VCaP (cell line): ENCODE measurements at regions not wholly inside any gene's neighbourhood (a gene's known extent, or its start where the extent isn't known, plus 50 kb on each side); places are given as distances from the start of the nearest gene placed in this dataset.
"Not testable (repeated sequence)": the region's sequence is repeated elsewhere in the genome, so short reads cannot be mapped to it uniquely, and the experiment has no call there.

Experiments
- H3K27ac ChIP-seq: fragments of 450-650 bp; 2 replicates; pipeline ENCODE4 v1.5.1; 2017
- TF ChIP-seq, protein P1 (sequence below): fragments of 450-650 bp; conservative IDR thresholded peaks from 2 replicates; pipeline ENCODE4 v1.5.1; 2017; ENCODE audit warnings: mild to moderate bottlenecking, moderate library complexity

GRCh38 chr16:66250686-66251431 is 115.6 kb upstream of the CDH5 start:
- no peak overlapping the region for H3K27ac ChIP-seq
- TF ChIP-seq, protein P1, sequence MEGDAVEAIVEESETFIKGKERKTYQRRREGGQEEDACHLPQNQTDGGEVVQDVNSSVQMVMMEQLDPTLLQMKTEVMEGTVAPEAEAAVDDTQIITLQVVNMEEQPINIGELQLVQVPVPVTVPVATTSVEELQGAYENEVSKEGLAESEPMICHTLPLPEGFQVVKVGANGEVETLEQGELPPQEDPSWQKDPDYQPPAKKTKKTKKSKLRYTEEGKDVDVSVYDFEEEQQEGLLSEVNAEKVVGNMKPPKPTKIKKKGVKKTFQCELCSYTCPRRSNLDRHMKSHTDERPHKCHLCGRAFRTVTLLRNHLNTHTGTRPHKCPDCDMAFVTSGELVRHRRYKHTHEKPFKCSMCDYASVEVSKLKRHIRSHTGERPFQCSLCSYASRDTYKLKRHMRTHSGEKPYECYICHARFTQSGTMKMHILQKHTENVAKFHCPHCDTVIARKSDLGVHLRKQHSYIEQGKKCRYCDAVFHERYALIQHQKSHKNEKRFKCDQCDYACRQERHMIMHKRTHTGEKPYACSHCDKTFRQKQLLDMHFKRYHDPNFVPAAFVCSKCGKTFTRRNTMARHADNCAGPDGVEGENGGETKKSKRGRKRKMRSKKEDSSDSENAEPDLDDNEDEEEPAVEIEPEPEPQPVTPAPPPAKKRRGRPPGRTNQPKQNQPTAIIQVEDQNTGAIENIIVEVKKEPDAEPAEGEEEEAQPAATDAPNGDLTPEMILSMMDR: no peak

- TF ChIP-seq, protein P1: no peak
- no peak overlapping the region for H3K27ac ChIP-seq
Observed at GRCh38 chr16:66247516-66248481, 118.7 kb upstream of the CDH5 start.

- H3K27ac ChIP-seq: no peak overlapping the region
- TF ChIP-seq, protein P1: no peak
Observed at GRCh38 chr16:66245868-66246267, 120.6 kb upstream of the CDH5 start.

GRCh38 chr16:66245072-66245471 is 121.4 kb upstream of the CDH5 start:
- TF ChIP-seq, protein P1: no peak
- H3K27ac ChIP-seq: no peak overlapping the region

DNA sequence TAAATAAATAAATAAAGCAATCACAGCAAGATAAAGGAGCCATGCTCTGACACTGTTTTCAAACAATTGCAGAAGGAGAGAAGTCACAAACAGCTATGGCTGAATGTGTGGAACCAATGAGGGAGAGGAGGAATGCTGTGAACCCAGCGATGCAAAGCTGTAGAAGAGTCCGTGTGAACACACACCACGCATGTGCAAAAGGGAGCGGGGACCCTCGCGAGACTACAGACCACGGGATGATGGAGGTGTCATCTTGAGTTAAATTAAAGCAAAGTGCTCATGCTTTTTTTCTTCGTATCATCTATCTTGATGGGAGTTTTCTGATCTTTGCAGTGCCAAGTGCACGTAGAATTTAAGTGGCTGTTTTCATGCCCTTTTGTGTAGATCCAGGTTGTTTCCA is 123.8 kb upstream of the CDH5 start:
- TF ChIP-seq, protein P1: no peak
- H3K27ac ChIP-seq: no peak overlapping the region

- not testable (repeated sequence) for H3K27ac ChIP-seq
Observed at GRCh38 chr16:66242206-66242605, 124.3 kb upstream of the CDH5 start.

DNA sequence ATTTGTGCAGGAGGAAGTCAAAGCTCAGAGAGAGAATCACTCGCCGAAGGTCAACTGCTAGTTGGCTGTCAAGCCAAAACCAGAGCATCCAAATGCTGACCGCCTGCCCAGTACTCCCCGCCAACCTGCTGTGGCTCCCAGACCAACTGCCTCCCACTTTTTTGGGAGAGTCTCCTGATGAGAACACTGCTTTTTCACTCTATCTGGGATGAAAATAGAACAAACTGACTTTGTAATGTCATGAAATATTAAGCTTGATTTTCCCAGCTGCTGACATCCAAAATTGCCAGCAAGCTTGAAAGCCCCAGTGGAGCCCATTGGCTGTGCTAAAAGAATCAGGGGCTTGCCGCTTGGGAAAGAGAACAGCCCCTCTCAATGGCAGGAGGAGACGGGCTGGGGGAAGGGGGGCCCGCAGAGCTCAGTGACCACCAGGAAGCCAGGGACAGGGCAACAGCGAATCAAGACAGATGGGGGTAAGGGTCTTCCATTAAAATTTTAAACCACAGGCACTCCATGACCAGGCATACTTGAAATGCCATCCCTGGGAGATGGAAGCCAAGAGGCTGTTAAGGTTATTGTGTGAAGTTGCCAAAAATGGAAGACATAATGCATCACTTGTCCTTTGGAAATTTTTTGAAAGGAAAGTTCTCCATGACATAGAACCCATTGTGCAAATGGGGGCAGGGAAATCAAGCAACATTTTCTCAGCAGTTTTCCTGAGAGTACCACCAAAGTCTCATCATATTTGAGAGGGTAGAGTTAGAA is 125.7 kb upstream of the CDH5 start:
- no peak overlapping the region for H3K27ac ChIP-seq
- TF ChIP-seq, protein P1: no peak
